ACC112 (cell line): ENCODE measurements at regions not wholly inside any gene's neighbourhood (a gene's known extent, or its start where the extent isn't known, plus 50 kb on each side); places are given as distances from the start of the nearest gene placed in this dataset.

Experiments used
- H2AFZ ChIP-seq: fragments of 200-600 bp; sonication (generic); one replicate; pipeline ENCODE4 v1.6.0; 2017; ENCODE audit warnings: antibody characterized with exemption, low read length; ENCODE audit not compliant: unreplicated experiment
- H3K27ac ChIP-seq: fragments of 200-600 bp; sonication (generic); 2 replicates; pipeline ENCODE4 v1.5.1; 2014; ENCODE audit warnings: low read depth, mild to moderate bottlenecking, antibody characterized with exemption, low read length, moderate library complexity
- H3K27me3 ChIP-seq: fragments of 200-600 bp; sonication (generic); 2 replicates; pipeline ENCODE4 v1.6.1; 2014; ENCODE audit warnings: mild to moderate bottlenecking, antibody characterized with exemption, low read length, moderate library complexity, mixed read lengths; ENCODE audit not compliant: insufficient read depth
- H3K36me3 ChIP-seq: fragments of 200-600 bp; sonication (generic); 2 replicates; pipeline ENCODE4 v1.6.1; 2016; ENCODE audit warnings: mild to moderate bottlenecking, antibody characterized with exemption, low read length, moderate library complexity, mixed read lengths; ENCODE audit not compliant: insufficient read depth
- H3K4me1 ChIP-seq: fragments of 200-600 bp; sonication (generic); one replicate; pipeline ENCODE4 v1.6.1; 2016; ENCODE audit warnings: low read length, mixed read lengths; ENCODE audit not compliant: insufficient read depth, unreplicated experiment, control insufficient read depth
- H3K4me3 ChIP-seq: fragments of 200-600 bp; sonication (generic); 2 replicates; pipeline ENCODE4 v1.5.1; 2014; ENCODE audit warnings: mild to moderate bottlenecking, low read depth, low read length
- H3K79me2 ChIP-seq: fragments of 200-600 bp; sonication (generic); one replicate; pipeline ENCODE4 v1.6.0; 2016; ENCODE audit warnings: low read length; ENCODE audit not compliant: control insufficient read depth, unreplicated experiment, insufficient read depth

DNA sequence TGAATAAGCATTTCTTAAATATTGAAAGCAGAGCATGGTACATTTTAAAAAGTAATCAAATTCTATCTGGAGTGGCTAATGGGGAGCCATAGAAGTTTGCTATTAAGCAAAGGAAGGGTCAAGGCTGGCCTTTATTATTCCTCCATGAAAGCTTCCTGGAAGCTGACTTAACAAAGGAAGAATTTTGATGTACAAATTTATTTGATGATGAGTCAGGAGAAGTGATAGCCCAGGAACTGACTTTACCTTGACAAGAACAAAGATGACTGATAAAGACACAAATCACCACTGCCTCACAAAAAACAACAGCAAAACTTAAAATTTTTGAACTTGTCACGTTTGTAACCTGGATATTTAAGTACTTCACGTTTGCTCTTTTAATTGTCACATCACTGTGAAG, 872.1 kb downstream of the PCDH7 start:
- H3K27me3 ChIP-seq: no peaks in the 10 kb centered on the region
- H3K27ac ChIP-seq: no peak overlapping the region
- no peaks in the 10 kb centered on the region for H3K4me1 ChIP-seq
- H2AFZ ChIP-seq: no peak overlapping the region
- no peaks in the 10 kb centered on the region for H3K36me3 ChIP-seq
- no peak overlapping the region for H3K4me3 ChIP-seq
- H3K79me2 ChIP-seq: no peaks in the 10 kb centered on the region

DNA sequence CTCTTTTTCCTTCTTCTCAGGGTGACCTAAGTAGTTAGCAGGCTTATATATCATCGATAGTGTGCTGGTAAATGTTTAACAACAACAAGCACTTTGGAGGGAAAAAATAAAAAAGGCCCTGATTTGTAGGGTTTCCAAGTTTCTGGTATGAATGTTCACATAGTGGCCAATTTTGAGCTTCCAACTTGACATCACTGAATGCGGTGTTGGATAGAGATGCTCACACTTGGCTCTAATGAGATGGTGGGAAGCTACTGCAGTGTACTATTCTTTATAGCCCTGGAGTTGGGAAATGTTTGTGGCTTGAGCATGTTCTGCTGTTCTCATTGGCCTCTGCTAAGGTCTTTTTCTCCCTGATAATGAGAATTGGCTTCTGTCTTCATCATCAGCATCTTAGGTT, 875.3 kb downstream of the PCDH7 start:
- no peak overlapping the region for H2AFZ ChIP-seq
- no peak overlapping the region for H3K4me3 ChIP-seq
- no peaks in the 10 kb centered on the region for H3K4me1 ChIP-seq
- H3K36me3 ChIP-seq: no peaks in the 10 kb centered on the region
- no peaks in the 10 kb centered on the region for H3K27me3 ChIP-seq
- no peaks in the 10 kb centered on the region for H3K79me2 ChIP-seq
- no peak overlapping the region for H3K27ac ChIP-seq

DNA sequence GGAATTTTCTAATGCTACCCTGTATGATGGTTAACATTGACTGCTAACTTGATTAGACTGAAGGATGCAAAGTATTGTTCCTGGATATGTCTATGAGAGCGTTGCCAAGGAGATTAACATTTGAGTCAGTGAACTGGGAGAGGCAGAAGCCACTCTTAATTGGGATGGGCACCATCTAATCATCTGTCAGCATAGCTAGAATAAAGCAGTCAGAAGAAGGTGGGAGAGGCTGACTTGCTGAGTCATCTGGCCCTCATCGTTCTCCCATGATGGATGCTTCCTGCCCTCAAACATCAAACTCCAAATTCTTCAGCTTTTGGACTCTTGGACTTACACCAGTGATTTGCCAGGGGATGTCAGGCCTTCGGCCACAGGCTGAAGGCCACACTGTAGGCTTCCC, 878.5 kb downstream of the PCDH7 start:
- Histone ChIP-seq H3K36me3 (no peaks in the 10 kb centered on the region), H3K27ac (no peak overlapping the region), H3K4me3 (no peak overlapping the region), H2AFZ (no peak overlapping the region), H3K4me1 (no peaks in the 10 kb centered on the region), H3K27me3 (no peaks in the 10 kb centered on the region), H3K79me2 (no peaks in the 10 kb centered on the region)

DNA sequence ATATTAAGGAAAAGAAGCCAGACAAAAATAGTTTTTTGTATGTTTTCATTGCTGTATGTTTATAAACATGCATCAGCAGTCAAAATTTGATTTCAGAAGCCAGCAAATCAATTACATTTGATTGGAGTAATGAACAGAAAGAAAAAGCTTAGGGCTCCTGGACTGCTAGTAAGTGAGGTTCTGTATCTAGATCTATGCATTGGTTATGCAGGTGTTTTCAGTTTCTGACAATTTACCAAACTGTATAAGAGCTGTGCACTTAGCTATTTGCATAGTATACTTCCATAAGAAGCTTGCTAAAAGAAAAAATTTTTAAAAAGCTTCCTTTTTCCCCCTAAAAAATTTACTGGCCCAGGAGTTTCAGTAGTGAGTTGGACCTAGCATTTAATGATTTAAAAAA, 881.6 kb downstream of the PCDH7 start:
- Histone ChIP-seq H3K79me2 (no peaks in the 10 kb centered on the region), H3K4me3 (no peak overlapping the region), H3K27ac (no peak overlapping the region), H3K4me1 (no peaks in the 10 kb centered on the region), H3K36me3 (no peaks in the 10 kb centered on the region), H2AFZ (no peak overlapping the region), H3K27me3 (no peaks in the 10 kb centered on the region)

DNA sequence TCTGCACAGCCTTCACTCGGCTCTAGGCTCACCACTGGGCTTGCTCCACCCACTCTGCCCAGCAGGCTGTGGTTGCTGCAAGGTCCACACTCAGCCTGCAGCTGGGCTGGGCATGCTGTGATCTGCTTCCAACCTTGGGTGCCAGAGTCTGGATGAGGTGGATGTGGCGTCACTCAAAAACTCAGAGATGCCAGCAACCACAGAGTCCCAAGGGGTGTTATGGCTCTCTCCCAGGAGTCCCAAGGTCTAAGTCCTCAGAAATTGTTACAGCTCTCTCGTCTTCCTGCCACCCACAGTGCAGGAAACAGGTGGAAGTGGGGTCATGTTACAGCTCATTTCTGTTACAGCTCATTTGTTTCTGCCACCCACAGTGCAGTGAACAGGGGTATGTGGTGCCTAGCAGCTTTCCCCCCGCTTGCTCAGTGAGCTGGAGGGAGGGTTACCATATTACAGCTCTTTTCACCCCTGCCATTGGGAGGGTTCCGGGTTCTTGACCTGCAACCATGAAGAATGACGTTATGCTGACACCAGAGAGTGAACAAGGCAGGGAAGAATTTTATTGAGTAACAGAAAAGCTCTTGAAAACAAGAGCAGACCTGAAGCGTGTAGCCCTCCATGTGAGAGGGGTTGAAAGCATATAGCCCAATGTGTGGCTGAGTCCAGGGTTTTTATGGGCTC, 893.9 kb downstream of the PCDH7 start:
- no peak overlapping the region for H3K27ac ChIP-seq
- H2AFZ ChIP-seq: no peak overlapping the region
- H3K4me3 ChIP-seq: no peak overlapping the region
- no peaks in the 10 kb centered on the region for H3K27me3 ChIP-seq
- no peaks in the 10 kb centered on the region for H3K4me1 ChIP-seq
- no peaks in the 10 kb centered on the region for H3K79me2 ChIP-seq
- H3K36me3 ChIP-seq: no peaks in the 10 kb centered on the region

DNA sequence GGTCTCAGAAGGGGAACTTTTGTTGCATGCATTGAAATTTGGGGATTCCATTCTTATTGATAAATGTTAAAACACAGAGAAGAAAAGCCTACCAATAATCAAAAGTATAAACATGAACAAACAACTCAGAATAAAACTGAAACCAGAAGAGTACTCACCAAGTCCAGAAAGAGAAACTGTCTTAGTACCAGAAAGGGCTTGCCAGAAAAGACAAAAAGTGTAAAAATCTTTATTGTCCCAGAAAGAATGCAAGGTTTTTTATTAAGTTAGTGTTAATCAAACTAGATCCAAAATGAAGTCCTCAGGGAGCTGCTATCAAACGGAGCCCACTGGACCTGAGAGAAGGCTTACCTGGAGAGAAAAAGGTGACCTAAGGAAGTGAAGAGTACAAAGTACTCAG, 897.5 kb downstream of the PCDH7 start:
- peak overlapping the region; percentile 78 for H2AFZ ChIP-seq
- no peaks in the 10 kb centered on the region for H3K79me2 ChIP-seq
- H3K27ac ChIP-seq: no peak overlapping the region

DNA sequence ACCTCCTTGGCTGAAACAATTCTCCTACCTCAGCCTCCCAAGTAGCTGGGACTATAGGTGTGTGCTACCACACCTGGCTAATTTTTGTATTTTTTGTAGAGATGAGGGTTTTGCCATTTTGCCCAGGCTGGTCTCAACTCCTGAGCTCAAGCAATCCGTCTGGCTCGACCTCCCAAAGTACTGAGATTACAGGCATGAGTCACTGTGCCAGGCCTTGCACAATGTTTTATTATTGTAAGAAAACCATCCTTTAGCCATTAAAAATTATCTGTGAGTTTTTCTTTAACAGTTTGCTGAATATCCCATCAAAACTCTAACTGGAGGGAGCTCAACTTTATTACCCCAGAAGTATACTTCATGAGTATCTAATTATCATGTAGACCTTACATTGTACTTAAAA, 900.3 kb downstream of the PCDH7 start:
- no peaks in the 10 kb centered on the region for H3K36me3 ChIP-seq
- H2AFZ ChIP-seq: no peak overlapping the region
- no peak overlapping the region for H3K4me3 ChIP-seq
- H3K79me2 ChIP-seq: no peaks in the 10 kb centered on the region
- no peaks in the 10 kb centered on the region for H3K27me3 ChIP-seq
- H3K4me1 ChIP-seq: peaks cover 6% of the 10 kb centered on the region
- no peak overlapping the region for H3K27ac ChIP-seq

More for the DNA sequence above, 897.5 kb downstream of the PCDH7 start:
- Histone ChIP-seq H3K4me1 (peaks cover 6% of the 10 kb centered on the region), H3K36me3 (no peaks in the 10 kb centered on the region), H3K27me3 (no peaks in the 10 kb centered on the region), H3K4me3 (no peak overlapping the region)

DNA sequence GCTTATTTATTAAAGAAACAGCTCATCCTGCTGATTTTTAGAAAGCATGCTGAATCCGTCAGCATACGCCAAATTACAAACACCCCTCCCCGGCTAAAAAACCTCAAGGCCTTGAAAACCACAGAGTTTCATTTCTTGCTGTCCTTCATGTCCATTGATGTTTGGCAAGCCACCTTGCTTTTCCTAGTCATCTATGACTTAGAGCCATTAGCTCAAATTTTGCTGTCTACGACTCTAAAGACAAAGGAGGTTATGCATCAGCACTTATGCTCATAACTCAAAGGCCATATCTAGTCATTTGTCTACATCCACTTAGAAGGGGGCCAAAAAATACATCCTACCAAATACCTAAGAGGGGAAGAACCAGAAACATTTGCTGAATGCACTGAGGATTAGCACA, 925.1 kb downstream of the PCDH7 start:
- no peak overlapping the region for H3K4me3 ChIP-seq
- no peak overlapping the region for H3K27ac ChIP-seq
- no peaks in the 10 kb centered on the region for H3K4me1 ChIP-seq
- no peaks in the 10 kb centered on the region for H3K27me3 ChIP-seq
- no peaks in the 10 kb centered on the region for H3K79me2 ChIP-seq
- H2AFZ ChIP-seq: no peak overlapping the region
- no peaks in the 10 kb centered on the region for H3K36me3 ChIP-seq

DNA sequence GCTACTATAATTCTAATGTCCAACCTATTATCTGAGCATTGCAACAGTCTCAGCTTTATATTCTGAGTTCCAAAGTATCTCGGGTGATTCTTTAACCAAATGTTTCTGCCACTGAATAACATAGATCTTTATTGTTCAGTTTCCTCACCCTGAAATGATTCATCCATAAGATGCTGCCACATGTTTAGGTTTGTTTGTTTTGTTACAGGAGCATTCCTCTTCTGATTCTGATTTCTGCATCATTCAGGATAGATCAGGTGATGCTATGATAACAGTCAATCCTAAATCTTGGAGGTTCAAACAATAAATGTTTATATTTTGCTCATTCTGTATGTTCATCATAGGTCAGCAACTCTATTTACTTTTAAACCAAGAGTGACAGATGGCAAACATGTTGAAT, 927.6 kb downstream of the PCDH7 start:
- H2AFZ ChIP-seq: no peak overlapping the region
- no peaks in the 10 kb centered on the region for H3K36me3 ChIP-seq
- H3K4me3 ChIP-seq: no peak overlapping the region
- H3K79me2 ChIP-seq: no peaks in the 10 kb centered on the region
- H3K27ac ChIP-seq: no peak overlapping the region
- H3K4me1 ChIP-seq: no peaks in the 10 kb centered on the region
- no peaks in the 10 kb centered on the region for H3K27me3 ChIP-seq

DNA sequence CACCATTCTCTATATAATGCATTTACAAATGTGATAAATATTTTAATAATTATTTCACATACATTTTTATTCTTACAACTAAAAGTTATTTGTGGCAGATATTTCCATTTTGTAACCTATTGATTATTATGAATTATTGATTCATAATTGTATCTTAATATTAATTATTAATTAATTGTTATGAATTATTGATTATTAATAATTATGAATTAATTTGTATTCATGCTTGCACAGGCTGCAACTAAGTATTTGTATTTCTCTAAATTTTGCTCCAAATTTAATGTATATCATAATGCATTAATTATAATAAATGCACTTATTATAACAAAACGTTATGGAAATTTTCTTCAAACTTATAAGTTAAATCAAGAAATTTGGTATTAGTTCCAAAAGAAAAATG, 929.7 kb downstream of the PCDH7 start:
- Histone ChIP-seq H3K79me2 (no peaks in the 10 kb centered on the region), H3K4me1 (no peaks in the 10 kb centered on the region), H3K27ac (no peak overlapping the region), H3K36me3 (no peaks in the 10 kb centered on the region), H3K4me3 (no peak overlapping the region), H2AFZ (no peak overlapping the region), H3K27me3 (no peaks in the 10 kb centered on the region)

DNA sequence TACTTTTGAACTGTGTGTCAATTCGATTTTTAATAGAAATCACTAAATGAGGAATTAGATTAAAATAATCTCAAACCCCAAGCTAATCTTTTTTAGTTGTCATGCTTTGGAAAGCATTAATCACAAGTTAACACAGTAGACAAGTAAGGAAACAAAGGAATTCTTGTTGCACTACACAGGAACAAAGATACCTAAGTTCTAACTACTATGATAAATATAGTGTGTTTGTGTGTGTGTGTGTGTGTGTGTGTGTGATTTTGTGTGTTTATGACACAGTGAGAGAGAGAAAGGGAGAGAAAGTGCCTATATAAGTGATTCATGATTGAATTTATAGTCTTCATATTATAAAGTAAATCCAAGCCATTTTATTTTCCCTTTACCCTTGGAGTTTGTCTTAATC, 931.4 kb downstream of the PCDH7 start:
- Histone ChIP-seq H3K4me3 (no peak overlapping the region), H3K79me2 (no peaks in the 10 kb centered on the region), H2AFZ (no peak overlapping the region), H3K4me1 (peaks cover 4% of the 10 kb centered on the region), H3K27ac (no peak overlapping the region), H3K27me3 (no peaks in the 10 kb centered on the region), H3K36me3 (no peaks in the 10 kb centered on the region)
